SKM-1 treated with dmso at 0.1 percent for 144 hours (cell line): ENCODE measurements at regions not wholly inside any gene's neighbourhood (a gene's known extent, or its start where the extent isn't known, plus 50 kb on each side); places are given as distances from the start of the nearest gene placed in this dataset.
A peak's percentile ranks its signal among the peaks of the same experiment; 100 is the strongest.

Source experiments
- DNase-seq: peaks from one replicate; lab custom pipeline; 2025; ENCODE audit not compliant: unreplicated experiment; lab: John Stamatoyannopoulos, UW

DNA sequence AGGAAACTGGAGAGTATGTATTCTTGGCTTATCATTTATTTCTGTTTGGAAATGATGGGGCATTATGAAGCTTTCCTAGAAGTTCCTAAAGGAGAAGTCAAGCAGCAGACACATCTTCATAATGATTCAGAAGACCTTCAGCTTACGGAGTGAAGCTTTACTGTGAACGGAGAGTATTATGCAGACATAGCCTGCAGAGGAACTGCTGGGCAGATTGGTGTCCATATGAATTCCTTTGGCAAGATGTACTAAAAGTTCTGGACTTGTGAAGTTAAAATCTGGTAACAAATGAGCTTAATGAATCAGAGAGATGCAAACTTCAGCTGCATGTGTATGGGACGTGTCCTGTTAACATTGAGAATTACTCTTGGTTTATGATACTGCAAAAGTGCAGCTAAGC lies 60.1 kb downstream of the NABP1 start:
- no peak for DNase-seq

DNA sequence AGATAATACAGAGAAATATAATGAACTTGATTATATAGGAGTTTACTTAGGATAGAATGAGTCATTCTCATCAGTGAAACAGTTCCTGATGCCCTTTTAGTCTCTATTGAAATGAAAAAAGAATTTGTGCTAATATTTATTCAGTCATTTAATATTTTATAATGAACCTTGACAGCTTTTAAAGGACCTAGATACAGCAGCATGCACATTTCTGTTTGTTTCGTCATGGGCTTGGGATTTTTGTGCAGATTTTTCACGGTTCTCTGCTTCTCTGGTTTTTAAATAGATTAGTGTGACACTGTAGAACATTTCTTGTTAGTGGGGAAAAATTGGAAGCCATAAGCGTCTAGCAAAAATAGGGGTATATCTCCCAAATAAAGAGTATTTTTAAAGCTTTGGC lies 60.7 kb downstream of the NABP1 start:
- no peak for DNase-seq

DNA sequence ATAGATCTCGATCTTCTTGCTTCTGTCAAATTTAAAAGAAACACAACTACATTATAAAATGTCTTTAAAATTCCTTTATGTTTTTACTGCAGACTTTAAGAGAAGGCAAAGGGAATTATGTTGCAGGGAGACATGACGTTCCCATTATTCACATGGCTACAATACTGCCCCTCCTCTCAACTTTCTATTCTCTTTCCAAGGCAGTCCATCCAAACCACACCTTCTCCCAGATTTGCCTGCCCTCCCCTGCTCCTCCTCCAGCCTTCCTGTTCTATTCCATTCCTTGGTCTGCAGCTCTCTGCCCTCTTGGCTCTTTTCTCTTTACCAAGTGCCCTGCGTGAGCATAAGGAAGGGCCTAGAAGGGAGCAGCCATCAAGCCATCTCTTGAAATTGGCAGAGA lies 61.3 kb downstream of the NABP1 start:
- no peak for DNase-seq

DNA sequence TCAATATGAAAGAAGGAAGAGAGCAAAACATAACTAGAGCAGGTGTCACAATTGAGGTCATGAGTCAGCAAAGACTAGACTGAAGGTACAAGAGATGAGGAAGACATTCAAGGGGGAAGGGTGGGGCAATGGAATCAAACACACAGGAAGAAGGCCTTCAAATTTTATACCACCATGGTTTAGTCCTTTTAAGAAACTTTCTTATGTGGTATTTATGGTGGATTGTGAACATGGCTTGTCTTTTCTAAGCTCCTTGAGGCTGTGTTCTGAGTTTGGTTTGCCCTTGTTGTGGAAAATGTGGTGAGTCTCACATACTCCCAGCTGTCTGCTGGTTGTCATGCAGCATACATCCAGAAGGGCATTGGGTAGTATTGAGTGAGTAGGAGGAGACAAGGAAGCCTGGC lies 62.1 kb downstream of the NABP1 start:
- DNase-seq: peak; percentile 22

DNA sequence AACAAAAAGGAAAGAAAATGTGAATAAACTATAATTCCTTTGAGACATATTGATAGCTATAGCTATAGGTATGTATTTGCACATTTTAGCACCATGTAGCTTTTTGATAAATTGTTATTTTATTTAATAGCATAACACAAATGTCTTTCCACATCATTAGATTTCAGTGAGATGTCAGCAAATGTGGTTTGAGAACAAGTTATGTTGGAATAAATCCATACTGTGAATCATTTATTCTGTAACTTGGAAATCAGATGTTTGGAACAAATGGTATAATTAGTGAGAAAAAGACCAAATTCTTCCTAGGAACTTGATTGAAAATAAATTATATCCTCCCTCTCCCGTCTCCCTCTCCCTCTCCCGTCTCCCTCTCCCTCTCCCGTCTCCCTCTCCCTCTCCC lies 62.8 kb downstream of the NABP1 start:
- DNase-seq: no peak

DNA sequence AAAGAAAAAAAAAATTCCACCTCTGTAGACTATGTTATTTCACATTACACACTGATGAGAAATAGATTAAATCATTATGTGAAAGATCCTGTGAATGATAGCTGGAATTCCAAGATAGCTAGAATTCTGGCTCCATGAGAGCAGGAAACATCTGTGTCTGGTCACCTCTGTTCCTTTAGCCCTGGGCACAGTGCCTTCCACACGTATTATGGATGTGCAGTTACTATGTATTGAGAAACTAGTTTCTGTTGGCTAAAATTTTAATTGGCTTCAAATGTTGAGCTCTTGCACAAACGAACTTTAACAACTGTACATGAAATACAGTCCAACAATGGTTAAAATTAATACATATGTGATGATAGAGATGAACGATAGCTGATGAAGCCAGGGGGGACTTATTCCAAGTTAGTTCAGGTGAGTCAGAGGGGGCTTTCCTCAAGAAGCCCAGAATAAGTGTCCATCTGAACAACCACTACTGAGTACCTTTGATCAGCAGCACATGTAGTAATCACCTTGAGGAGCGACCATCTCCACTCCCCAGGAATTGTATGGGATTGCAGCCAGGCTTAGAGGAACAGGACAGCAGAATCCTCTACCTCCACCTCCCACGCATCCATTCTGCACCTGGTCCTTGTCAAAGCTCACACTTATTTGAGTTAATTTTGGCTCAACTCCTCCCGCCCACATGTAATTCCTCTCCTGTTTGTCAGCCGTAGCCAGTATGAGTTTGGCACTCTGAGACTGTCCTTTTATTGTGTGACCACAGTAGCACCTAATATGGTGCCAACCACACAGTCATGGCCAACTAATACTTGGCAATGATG lies 68.6 kb downstream of the NABP1 start:
- no peak for DNase-seq

DNA sequence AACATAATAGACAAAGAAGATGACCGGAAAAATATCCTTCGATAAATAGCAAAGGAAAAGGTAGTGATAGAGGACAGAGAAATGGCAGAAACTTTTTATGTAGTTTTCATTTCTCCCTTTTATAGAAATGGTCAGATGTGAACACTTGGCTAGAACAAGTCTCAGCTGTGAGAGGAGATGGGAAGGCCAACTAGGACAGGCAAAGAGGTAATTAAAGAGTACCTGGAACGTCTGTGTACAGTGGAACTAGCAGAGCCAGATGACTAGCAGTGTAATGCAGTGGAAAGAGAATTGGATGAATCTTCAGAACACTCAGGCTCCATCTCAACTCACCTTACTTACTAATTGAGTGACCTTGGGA lies 69.2 kb downstream of the NABP1 start:
- no peak for DNase-seq

DNA sequence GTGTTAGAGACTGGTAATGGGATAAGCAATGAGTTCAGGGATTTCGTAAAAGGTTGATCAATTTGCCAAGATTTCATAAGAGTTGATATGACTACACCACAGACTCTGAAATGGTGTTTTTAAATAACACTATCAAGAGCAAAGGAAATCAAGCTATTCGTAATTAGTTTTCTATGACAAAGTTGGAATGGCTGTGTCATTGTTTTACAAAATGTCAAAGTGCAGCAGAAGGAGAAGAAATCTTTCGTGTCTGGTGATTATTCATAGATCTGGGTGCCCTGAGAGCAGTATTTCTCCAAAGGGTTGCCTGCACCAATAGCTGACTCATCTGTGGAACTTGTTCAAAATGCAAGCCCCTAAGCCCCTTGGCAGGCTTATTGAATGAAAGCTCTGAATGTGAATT lies 70.1 kb downstream of the NABP1 start:
- DNase-seq: no peak

DNA sequence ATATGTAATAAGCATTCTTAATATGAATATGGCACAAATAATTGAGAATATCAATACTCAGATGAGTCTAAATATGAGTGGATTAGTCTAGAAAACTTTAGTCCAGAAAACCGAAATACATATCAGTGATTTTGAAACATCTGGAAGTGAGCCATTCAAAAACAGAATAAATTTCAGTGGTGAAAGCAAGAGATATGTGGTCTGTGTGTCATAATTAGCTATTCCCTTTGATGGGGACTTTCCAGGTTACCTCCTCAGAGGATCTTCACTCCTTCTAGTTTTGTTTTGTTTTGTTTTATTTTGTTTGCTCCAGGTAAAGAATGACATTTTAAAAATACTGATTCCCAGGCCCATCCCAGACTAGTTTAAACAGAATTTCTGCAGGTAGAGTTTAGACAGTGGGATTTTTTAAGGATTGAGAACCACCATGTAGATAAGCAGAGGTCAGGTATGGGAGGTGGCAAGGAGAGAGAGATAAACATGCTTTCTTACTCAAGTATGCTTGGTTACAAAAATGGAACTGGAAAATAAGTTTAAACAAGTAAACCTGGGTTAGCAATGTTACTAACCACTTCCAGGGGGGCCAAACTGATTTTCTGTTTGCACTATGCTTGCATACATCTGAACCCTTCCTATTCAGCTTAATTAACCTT lies 70.7 kb downstream of the NABP1 start:
- DNase-seq: no peak

DNA sequence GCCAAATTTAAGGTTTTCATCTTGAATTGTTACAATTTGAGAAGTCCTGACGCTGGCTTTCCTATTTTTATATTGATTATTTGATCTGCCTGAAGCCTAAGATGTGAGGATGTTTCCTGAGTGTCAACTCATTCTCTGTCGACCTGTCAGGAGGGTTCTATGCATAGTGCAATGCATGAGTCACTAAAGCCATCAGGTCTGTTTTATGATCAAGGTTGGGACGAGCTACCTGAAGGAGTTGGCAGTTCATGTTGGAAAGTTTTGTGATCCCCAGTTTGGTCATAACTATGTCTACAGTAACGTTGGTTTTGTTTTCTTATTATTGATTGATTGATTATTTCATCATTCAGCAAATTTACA lies 71.2 kb downstream of the NABP1 start:
- DNase-seq: no peak

DNA sequence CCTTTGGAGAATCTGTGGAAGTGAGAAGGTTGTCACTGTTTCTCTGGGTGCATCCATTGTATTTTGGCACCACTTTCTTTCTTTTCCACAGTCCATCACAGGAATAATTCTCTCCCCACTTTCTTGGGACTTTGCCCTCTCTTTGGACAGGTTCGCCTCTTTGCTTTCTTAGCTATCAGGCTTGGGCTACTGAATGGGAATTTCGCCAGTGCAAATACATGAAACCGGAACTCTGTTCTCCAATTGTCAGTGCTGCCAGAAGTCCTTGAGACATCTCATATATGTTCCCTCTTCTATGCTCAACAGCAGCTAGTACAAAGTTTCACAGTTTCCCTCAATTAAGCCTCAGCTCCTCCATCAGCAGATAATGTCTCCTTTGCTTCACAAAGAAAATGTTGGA lies 76.2 kb downstream of the NABP1 start:
- DNase-seq: no peak

DNA sequence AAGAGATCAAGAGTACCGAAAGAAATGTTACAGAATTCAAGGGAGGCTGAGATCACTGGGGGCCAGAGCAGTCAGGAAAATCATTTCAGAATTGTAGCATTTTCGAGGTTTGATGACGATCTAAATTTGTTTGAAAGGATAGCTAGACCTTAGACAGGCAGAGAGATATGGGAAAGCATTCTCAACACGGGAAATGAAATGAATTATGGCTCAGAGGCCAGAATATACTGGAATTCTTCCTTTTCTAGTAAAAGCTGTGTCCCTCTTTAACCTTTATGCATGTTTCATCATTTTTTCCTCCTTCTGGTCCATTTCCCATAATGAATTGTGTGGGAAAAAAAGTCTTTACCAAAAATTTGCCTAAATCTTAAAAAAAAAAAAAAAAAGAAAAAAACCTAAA lies 78.8 kb downstream of the NABP1 start:
- no peak for DNase-seq

DNA sequence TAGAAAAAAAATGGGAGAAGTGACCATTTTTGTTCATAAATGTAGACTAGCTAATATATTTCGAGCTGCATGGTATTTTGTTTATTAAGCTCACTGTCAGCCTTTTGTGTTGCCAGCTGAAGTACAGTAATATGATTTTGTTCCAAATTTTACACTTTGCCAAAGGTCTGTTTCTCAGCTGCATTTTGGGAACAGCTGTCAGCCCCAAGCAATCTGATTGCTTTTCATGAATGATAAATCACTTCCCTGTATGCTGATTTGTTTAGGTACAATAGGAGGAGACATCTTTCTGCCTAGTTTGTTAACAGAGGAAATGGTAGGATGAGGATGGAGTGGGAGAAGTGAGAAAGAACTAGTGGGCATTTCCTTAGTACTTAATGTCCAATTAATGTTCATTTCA lies 79.3 kb downstream of the NABP1 start:
- DNase-seq: no peak

DNA sequence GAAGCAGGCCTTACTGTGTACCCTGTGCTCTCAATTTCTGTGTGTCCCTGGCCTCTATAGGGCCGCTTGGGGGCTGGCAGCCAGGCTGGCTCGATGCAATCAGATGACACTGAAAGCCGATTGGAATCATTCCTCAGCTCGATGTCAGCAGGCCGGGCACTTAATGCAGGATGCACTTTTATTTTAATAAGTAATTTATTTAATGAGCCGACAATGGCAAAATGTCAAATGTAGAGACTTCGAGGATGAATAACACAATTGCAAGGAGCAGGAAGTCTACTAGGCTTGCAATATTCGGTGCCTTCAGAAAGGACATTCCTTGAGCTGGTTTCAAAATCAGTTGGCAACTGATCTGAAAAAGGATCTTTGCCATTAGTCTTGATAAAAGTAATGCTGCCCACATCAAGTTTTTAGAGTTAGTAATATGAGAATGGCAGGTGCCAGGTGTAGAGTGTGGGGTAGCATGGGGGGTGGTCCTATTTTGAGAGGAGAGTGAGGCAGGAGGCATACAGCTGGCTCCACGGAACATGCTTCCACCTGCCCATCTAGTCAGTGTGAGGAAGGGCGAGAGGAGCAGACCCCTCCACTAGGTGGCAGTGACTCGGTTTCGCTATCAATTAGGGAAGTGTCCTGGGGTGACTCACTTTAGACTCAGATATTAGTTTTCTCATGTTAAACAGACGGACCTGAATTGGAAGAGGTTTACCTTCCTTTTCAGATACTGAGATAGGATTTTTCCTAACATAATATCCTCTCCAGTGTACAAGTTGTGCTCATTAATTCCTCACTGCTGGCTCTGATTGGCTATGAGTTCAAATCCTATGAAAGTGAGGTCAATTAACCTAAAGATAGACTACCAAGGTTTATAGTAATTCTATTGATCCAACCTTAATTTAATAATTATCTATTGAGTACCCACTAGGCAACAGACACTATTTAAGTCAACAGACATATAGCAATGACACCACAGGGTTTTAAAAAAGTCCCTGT lies 80.9 kb downstream of the NABP1 start:
- peak; percentile 88 for DNase-seq

DNA sequence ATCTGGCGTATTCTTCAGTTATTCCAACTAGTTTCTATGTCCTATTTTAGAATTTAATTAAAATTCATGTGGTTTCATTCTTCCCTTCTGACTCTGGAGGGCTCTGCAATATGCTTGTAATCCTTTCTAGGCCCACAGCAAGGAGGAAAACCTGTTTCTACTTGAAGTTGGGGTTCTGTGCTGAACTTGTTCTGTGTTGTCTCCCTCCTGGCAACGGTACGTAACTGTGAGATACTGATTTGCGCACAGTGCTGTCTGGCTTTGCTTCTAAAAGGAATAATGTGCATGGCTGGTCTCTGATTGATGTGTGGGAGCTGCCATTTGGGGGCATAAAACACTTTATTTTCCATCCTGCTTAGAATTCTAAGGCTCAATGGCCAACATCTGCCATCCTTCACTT lies 81.7 kb downstream of the NABP1 start:
- no peak for DNase-seq

DNA sequence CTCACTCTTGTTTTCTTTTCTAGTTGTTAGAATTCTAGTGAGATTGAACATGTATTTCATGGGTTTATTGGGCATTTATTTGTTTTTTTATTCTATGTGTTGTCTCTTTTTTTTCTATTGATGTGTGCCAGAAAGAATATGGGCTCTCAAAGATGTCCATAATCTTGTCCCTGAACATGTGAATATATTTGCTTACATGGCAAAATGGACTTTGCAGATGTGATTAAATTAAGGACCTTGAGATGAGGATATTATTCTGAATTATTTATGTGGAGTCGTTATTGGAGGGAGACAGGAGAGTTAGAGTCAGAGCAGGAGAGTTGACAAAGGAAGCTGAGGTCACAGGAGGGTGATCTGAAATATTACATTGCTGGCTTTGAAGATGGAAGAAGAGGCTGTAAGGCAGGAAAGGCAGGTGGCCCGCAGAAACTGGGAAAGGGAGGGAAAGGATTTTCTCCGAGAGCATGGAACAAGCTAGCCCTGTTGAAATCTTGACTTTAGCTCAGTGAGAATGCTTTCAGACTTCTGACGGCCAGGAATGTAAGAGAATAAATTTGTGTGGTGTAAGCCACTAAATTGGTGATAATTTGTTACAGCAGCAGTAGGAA lies 82.8 kb downstream of the NABP1 start:
- DNase-seq: no peak

DNA sequence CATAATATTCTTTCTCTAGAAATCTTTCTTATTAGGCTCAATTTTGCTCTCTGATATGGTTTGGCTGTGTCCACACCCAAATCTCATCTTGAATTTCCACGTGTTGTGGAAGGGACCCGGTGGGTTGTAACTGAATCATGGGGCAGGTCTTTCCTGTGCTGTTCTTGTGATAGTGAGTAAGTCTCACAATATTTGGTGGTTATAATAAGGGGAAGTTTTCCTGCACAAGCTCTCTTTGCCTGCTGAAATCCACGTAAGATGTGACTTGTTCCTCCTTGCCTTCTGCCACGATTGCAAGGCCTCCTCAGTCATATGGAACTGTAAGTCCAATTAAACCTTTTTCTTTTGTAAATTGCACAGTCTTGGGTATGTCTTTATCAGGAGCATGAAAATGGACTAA lies 73.8 kb downstream of the CAVIN2 start:
- no peak for DNase-seq

DNA sequence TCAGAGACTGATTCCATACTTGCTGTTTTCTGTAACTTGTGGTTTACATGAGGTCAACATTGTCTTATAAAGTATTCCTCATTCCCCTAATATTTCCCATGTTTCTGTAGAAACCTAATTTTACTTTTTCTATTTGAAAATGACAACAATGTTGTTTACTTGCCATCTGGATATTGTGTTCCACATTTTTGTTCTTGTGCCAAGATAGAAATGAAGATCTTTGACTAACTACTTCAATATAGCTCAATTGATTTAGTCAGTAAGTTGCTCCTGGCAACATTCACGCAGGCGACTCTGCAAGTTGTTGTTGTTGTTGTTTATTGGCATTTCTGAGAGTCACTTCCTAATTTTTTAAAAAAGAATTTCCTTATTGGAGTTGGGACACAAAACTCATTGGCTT lies 69.5 kb downstream of the CAVIN2 start:
- DNase-seq: no peak

DNA sequence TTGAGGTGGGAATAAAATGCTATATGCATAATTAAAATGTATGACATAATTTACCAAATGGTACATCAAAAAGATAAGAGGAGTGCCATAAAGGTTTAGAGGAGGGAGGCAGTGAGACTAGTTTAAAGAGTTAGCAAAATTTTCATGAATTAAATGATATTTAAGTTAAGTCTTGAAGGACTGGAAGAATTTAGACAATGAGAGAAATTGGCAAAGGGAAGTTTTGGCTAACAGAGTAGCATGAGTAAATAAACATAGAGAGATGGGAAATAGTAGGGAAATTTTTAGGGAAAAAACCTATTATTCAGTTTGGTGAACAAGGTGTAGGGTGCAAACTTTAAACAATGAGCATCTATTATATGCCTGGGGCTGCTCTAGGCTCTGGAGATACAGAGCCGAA lies 68.8 kb downstream of the CAVIN2 start:
- DNase-seq: no peak

DNA sequence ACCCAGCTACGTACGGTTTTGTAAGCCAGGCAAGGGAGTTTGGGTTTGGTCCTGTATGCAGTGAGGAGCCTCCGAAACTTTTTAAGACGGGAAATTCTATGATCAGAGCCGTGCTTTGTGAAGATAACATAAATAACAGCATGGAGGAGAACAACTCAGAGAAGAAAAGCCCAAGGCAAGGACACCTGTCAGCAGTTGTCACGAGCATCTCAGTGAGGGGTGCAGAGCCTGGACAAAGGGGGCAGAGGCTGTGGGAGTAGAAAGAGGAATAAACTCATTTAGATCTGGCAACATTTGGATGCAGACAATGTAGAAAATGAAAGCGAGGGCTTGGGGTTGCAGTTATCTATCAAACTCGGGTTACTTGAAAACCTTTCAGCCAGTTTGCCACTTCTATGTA lies 64.5 kb downstream of the CAVIN2 start:
- no peak for DNase-seq

DNA sequence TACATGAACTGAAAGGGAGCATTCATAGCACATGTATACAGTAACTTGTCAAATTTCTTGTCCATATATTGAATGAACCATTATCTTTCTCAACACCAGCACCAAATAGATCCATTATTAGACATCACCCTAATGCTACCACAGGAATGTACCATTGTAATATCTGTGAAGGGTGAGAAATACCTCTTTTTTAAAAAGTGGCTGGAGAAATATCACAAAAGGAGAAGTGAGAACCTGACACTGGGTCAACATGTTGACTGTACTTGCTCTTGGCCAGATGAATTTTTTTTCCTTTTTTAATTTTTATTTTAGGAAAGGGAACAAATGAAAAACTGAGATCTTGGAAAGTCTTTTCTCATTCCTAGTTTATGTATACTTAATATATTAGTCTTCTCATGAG lies 63.5 kb downstream of the CAVIN2 start:
- DNase-seq: no peak
